ENCODE measurements at regions not wholly inside any gene's neighbourhood (a gene's known extent, or its start where the extent isn't known, plus 50 kb on each side); places are given as distances from the start of the nearest gene placed in this dataset.

- intact Hi-C loops (cut with DNase I): no loop called here
- Histone ChIP-seq H3K27me3 (no peaks in the 10 kb centered on the region), H3K9me3 (no peaks in the 10 kb centered on the region), H3K4me3 (no peak overlapping the region), H3K9ac (ENCODE audit: low read depth in 2 of 2, low read length in 2 of 2) (no peak overlapping the region), H3K27ac (no peak overlapping the region), H3K4me1 (no peaks in the 10 kb centered on the region), H3K36me3 (no peaks in the 10 kb centered on the region)
- TF ChIP-seq, protein P1, sequence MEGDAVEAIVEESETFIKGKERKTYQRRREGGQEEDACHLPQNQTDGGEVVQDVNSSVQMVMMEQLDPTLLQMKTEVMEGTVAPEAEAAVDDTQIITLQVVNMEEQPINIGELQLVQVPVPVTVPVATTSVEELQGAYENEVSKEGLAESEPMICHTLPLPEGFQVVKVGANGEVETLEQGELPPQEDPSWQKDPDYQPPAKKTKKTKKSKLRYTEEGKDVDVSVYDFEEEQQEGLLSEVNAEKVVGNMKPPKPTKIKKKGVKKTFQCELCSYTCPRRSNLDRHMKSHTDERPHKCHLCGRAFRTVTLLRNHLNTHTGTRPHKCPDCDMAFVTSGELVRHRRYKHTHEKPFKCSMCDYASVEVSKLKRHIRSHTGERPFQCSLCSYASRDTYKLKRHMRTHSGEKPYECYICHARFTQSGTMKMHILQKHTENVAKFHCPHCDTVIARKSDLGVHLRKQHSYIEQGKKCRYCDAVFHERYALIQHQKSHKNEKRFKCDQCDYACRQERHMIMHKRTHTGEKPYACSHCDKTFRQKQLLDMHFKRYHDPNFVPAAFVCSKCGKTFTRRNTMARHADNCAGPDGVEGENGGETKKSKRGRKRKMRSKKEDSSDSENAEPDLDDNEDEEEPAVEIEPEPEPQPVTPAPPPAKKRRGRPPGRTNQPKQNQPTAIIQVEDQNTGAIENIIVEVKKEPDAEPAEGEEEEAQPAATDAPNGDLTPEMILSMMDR (IDR thresholded peaks at IDR 0.05): no peak
- DNase-seq: no peak
Observed at GRCh38 chr14:98756749-98757148, 515.2 kb downstream of the BCL11B start.

DNA sequence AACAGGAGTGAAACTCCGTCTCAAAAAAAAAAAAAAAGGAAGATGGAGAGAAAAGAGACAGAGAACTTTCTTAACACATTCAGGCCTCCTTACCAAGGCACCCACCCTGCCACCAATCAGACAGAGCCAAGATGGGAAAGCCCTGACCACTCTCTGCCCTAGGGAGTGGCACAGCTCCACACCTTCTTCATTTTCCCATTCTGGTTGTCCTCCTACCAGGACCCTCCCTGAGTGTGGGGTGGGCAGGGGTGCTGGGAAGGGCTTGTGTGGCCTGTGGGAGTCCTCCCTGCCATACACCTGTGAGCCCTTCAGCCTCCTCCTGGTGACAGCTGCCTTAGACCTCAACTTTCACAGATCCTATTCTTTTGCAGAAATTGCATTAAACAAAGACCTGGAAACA is 513.6 kb downstream of the BCL11B start:
- Histone ChIP-seq H3K36me3 (no peaks in the 10 kb centered on the region), H3K4me3 (no peak overlapping the region), H3K9ac (ENCODE audit: low read depth in 2 of 2, low read length in 2 of 2) (no peak overlapping the region), H3K9me3 (no peaks in the 10 kb centered on the region), H3K27me3 (no peaks in the 10 kb centered on the region), H3K27ac (no peak overlapping the region), H3K4me1 (no peaks in the 10 kb centered on the region)
- TF ChIP-seq, protein P1 (IDR thresholded peaks at IDR 0.05): no peak
- DNase-seq: no peak
- intact Hi-C loops (cut with DNase I): no loop called here

- H3K9me3 ChIP-seq: no peaks in the 10 kb centered on the region
- intact Hi-C loops (cut with DNase I): no loop called here
- H3K4me3 ChIP-seq: no peak overlapping the region
- no peaks in the 10 kb centered on the region for H3K4me1 ChIP-seq
- no peaks in the 10 kb centered on the region for H3K36me3 ChIP-seq
- no peak overlapping the region for H3K9ac ChIP-seq (ENCODE audit: low read depth in 2 of 2, low read length in 2 of 2)
- TF ChIP-seq, protein P1 (IDR thresholded peaks at IDR 0.05): no peak
- no peaks in the 10 kb centered on the region for H3K27me3 ChIP-seq
- DNase-seq: no peak
- H3K27ac ChIP-seq: no peak overlapping the region
Observed at GRCh38 chr14:98761993-98762392, 510.0 kb downstream of the BCL11B start.

- H3K4me1 ChIP-seq: no peaks in the 10 kb centered on the region
- no peak overlapping the region for H3K9ac ChIP-seq (ENCODE audit: low read depth in 2 of 2, low read length in 2 of 2)
- no peak overlapping the region for H3K27ac ChIP-seq
- intact Hi-C loops (cut with DNase I): no loop called here
- no peak overlapping the region for H3K4me3 ChIP-seq
- H3K36me3 ChIP-seq: no peaks in the 10 kb centered on the region
- H3K27me3 ChIP-seq: no peaks in the 10 kb centered on the region
- TF ChIP-seq, protein P1 (IDR thresholded peaks at IDR 0.05): no peak
- DNase-seq: no peak
- H3K9me3 ChIP-seq: no peaks in the 10 kb centered on the region
Observed at GRCh38 chr14:98766818-98767217, 505.2 kb downstream of the BCL11B start.

- TF ChIP-seq, protein P1 (IDR thresholded peaks at IDR 0.05): no peak
- DNase-seq: no peak
- intact Hi-C loops (cut with DNase I): no loop called here
- Histone ChIP-seq H3K27ac (no peak overlapping the region), H3K36me3 (no peaks in the 10 kb centered on the region), H3K4me1 (no peaks in the 10 kb centered on the region), H3K27me3 (no peaks in the 10 kb centered on the region), H3K9me3 (no peaks in the 10 kb centered on the region), H3K4me3 (no peak overlapping the region), H3K9ac (ENCODE audit: low read depth in 2 of 2, low read length in 2 of 2) (no peak overlapping the region)
Observed at GRCh38 chr14:98769326-98769725, 502.7 kb downstream of the BCL11B start.

DNA sequence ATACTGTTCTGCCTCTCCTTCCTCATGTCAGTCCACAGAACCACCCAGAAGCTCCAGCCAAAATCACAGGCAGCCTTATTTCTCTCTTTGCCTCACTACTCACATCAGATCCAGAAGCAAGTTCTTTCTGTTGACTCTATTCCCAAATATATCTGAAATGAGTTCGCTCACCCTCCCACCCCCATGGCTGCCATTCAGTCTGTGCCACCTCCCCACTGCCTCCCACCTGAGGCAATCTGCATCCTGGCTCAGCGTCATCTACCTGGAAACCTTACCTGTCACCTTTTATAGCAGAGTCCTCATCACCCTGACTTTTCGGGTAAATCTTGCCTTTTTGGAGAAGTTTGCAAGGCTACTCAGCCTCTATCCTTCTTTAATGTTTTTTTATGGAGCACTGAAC is 501.8 kb downstream of the BCL11B start:
- H3K27ac ChIP-seq: no peak overlapping the region
- H3K4me1 ChIP-seq: no peaks in the 10 kb centered on the region
- no peaks in the 10 kb centered on the region for H3K27me3 ChIP-seq
- H3K9me3 ChIP-seq: no peaks in the 10 kb centered on the region
- no peak overlapping the region for H3K9ac ChIP-seq (ENCODE audit: low read depth in 2 of 2, low read length in 2 of 2)
- no peak for DNase-seq
- H3K4me3 ChIP-seq: no peak overlapping the region
- no peaks in the 10 kb centered on the region for H3K36me3 ChIP-seq
- intact Hi-C loops (cut with DNase I): no loop called here
- TF ChIP-seq, protein P1 (IDR thresholded peaks at IDR 0.05): no peak

Data from colonic mucosa (tissue), 4 donors.